ENCODE measurements at regions not wholly inside any gene's neighbourhood (a gene's known extent, or its start where the extent isn't known, plus 50 kb on each side); places are given as distances from the start of the nearest gene placed in this dataset.

DNA sequence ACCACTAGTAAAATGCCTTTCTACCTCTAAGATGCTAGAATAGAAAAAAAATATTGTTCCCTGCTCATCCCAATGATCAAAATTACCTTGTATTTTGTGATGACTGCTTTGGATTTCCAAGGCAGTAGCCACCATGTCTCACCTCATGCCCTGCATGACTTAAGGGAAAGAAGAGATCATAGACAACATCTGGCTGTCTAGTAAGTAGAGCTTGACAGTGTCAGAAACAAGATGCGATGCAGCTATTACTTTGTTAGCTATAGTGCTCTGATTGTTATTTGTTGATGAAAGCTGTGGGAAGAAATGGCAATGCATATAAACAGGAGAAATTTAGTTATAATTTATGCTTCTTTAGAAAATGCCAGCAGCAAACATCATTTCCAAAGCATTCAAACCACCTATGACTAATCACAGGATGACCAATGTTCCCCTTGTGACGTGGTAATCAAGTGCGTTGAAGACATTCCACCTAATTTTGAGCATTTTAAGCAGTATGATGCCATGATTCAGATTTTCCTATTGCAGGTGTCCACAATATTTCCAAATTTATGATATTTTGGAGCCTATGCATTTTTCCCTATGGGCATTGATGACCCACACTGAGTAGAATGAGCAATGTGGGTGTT, 308.3 kb downstream of the KCNRG start:
- peak; percentile 74 for DNase-seq (ENCODE audit: low read depth)

GRCh38 chr13:50326271-50326670, 311.0 kb downstream of the KCNRG start:
- DNase-seq (ENCODE audit: low read depth) = no peak
- H3K4me3 ChIP-seq (ENCODE audit: low read length) = no peak overlapping the region
- no peak for TF ChIP-seq CTCF (conservative IDR thresholded peaks at IDR 0.05; ENCODE audit: low read depth, low read length)

More for the DNA sequence above, 308.3 kb downstream of the KCNRG start:
- no peak for TF ChIP-seq CTCF (conservative IDR thresholded peaks at IDR 0.05; ENCODE audit: low read depth, low read length)
- H3K4me3 ChIP-seq (ENCODE audit: low read length) = no peak overlapping the region

GRCh38 chr13:50326811-50327210, 311.6 kb downstream of the KCNRG start:
- DNase-seq (ENCODE audit: low read depth) = no peak
- no peak for TF ChIP-seq CTCF (conservative IDR thresholded peaks at IDR 0.05; ENCODE audit: low read depth, low read length)
- H3K4me3 ChIP-seq (ENCODE audit: low read length) = no peak overlapping the region

GRCh38 chr13:50334115-50334778, 319.0 kb downstream of the KCNRG start:
- no peak for TF ChIP-seq CTCF (conservative IDR thresholded peaks at IDR 0.05; ENCODE audit: low read depth, low read length)
- H3K4me3 ChIP-seq (ENCODE audit: low read length) = no peak overlapping the region
- no peak for DNase-seq (ENCODE audit: low read depth)

DNA sequence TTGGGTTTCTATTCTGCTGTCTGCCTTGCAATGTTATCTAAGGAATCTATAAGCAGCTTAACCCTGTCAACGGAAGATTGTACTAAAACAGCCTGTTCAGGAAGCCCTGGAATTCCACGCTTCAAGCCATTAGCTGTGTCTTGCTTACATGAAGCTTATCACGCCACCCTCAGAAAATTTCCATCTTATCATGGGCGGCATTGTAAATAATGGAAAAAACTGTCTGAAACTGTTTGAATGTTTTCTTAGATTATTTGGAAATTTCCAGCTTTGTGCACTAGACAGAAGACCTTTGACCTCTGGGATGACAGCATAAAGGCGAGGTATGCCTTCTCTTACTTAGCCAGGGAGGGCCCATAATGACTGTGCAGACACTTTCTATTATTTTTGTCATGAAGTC, 319.7 kb downstream of the KCNRG start:
- no peak overlapping the region for H3K4me3 ChIP-seq (ENCODE audit: low read length)
- peak; percentile 98 for DNase-seq (ENCODE audit: low read depth)
- TF ChIP-seq CTCF (conservative IDR thresholded peaks at IDR 0.05; ENCODE audit: low read depth, low read length) = no peak

DNA sequence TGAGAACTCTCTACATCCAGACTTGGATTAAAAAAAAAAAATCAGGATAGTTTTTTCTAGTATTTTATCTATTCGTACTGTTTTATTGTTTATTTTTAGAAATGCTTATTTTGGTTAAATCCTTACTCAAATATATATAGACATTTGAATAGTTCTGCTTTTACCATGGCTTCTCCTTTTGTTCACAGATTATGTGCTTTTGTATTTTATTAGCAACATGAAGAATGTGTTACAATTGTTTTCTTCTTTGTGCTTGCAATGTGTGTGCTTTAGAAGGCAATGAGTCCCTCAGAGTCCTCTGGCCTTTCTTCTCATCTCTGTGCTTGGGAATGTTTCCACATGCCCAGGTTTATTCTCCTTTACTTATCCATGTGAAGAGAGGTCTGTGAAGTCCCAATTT, 324.0 kb downstream of the KCNRG start:
- no peak for DNase-seq (ENCODE audit: low read depth)
- TF ChIP-seq CTCF (conservative IDR thresholded peaks at IDR 0.05; ENCODE audit: low read depth, low read length) = no peak
- no peak overlapping the region for H3K4me3 ChIP-seq (ENCODE audit: low read length)

GRCh38 chr13:50340146-50340545, 324.9 kb downstream of the KCNRG start:
- no peak overlapping the region for H3K4me3 ChIP-seq (ENCODE audit: low read length)
- TF ChIP-seq CTCF (conservative IDR thresholded peaks at IDR 0.05; ENCODE audit: low read depth, low read length) = no peak
- no peak for DNase-seq (ENCODE audit: low read depth)
